ENCODE measurements at regions not wholly inside any gene's neighbourhood (a gene's known extent, or its start where the extent isn't known, plus 50 kb on each side); places are given as distances from the start of the nearest gene placed in this dataset.

- DNase-seq (ENCODE audit: low spot score in 2 of 2), result no peak
- H3K27me3 ChIP-seq, result no peaks in the 10 kb centered on the region
- no peak overlapping the region for H3K27ac ChIP-seq
- no peaks in the 10 kb centered on the region for H3K36me3 ChIP-seq
- no peak for TF ChIP-seq POLR2AphosphoS5 (IDR thresholded peaks at IDR 0.05)
- no peak for TF ChIP-seq CTCF (IDR thresholded peaks at IDR 0.05)
- TF ChIP-seq EP300 (IDR thresholded peaks at IDR 0.05), result no peak
- no peaks in the 10 kb centered on the region for H3K4me1 ChIP-seq
- H3K4me3 ChIP-seq, result no peak overlapping the region
- 82% methylated on average over 6 of the region's 7 CpGs for WGBS
- H3K9me3 ChIP-seq, result no peaks in the 10 kb centered on the region
Measured at GRCh38 chr10:124186956-124187355, 93.6 kb upstream of the CHST15 start.

GRCh38 chr10:124185084-124185483, 91.7 kb upstream of the CHST15 start:
- no peaks in the 10 kb centered on the region for H3K36me3 ChIP-seq
- H3K4me3 ChIP-seq, result no peak overlapping the region
- no peaks in the 10 kb centered on the region for H3K9me3 ChIP-seq
- TF ChIP-seq CTCF (IDR thresholded peaks at IDR 0.05) (no peak), POLR2AphosphoS5 (IDR thresholded peaks at IDR 0.05) (no peak), POLR2A (IDR thresholded peaks at IDR 0.05) (no peak), EP300 (IDR thresholded peaks at IDR 0.05) (no peak)
- H3K4me1 ChIP-seq, result no peaks in the 10 kb centered on the region
- 67% methylated on average over 8 of the region's 8 CpGs for WGBS
- no peak for DNase-seq (ENCODE audit: low spot score in 2 of 2)
- H3K27me3 ChIP-seq, result no peaks in the 10 kb centered on the region
- H3K27ac ChIP-seq, result no peak overlapping the region

- Histone ChIP-seq H3K36me3 (no peaks in the 10 kb centered on the region), H3K27ac (no peak overlapping the region), H3K4me1 (no peaks in the 10 kb centered on the region), H3K9me3 (no peaks in the 10 kb centered on the region), H3K27me3 (no peaks in the 10 kb centered on the region), H3K4me3 (no peak overlapping the region)
- DNase-seq (ENCODE audit: low spot score in 2 of 2), result no peak
- WGBS, result 89% methylated on average over 3 of the region's 3 CpGs
- TF ChIP-seq POLR2A (IDR thresholded peaks at IDR 0.05) (no peak), CTCF (IDR thresholded peaks at IDR 0.05) (no peak), POLR2AphosphoS5 (IDR thresholded peaks at IDR 0.05) (no peak), EP300 (IDR thresholded peaks at IDR 0.05) (no peak)
Measured at GRCh38 chr10:124184208-124184830, 90.9 kb upstream of the CHST15 start.

GRCh38 chr10:124183617-124184016, 90.2 kb upstream of the CHST15 start:
- Histone ChIP-seq H3K36me3 (no peaks in the 10 kb centered on the region), H3K4me1 (no peaks in the 10 kb centered on the region), H3K27ac (no peak overlapping the region), H3K9me3 (no peaks in the 10 kb centered on the region), H3K27me3 (no peaks in the 10 kb centered on the region), H3K4me3 (no peak overlapping the region)
- 95% methylated on average over 7 of the region's 7 CpGs for WGBS
- no peak for TF ChIP-seq POLR2AphosphoS5 (IDR thresholded peaks at IDR 0.05)
- TF ChIP-seq EP300 (IDR thresholded peaks at IDR 0.05), result no peak
- TF ChIP-seq POLR2A (IDR thresholded peaks at IDR 0.05), result no peak
- TF ChIP-seq CTCF (IDR thresholded peaks at IDR 0.05), result no peak
- no peak for DNase-seq (ENCODE audit: low spot score in 2 of 2)

GRCh38 chr10:124182088-124182541, 88.7 kb upstream of the CHST15 start:
- TF ChIP-seq CTCF (IDR thresholded peaks at IDR 0.05) (no peak), POLR2AphosphoS5 (IDR thresholded peaks at IDR 0.05) (no peak)
- Histone ChIP-seq H3K27ac (no peak overlapping the region), H3K4me3 (no peak overlapping the region), H3K27me3 (no peaks in the 10 kb centered on the region), H3K36me3 (no peaks in the 10 kb centered on the region), H3K9me3 (no peaks in the 10 kb centered on the region), H3K4me1 (no peaks in the 10 kb centered on the region)
- WGBS, result 92% methylated on average over 17 of the region's 17 CpGs
- no peak for DNase-seq (ENCODE audit: low spot score in 2 of 2)

All from suprapubic skin (tissue), 4 donors.